NCI-H460 (cell line): ENCODE measurements at regions not wholly inside any gene's neighbourhood (a gene's known extent, or its start where the extent isn't known, plus 50 kb on each side); places are given as distances from the start of the nearest gene placed in this dataset.
"Not testable (repeated sequence)": the region's sequence is repeated elsewhere in the genome, so short reads cannot be mapped to it uniquely, and the experiment has no call there.

Experiments
- DNase-seq: peaks from one replicate; pipeline ENCODE4 v3.0.0-alpha.2; 2016; ENCODE audit warnings: low read depth; ENCODE audit errors: extremely low read depth

DNA sequence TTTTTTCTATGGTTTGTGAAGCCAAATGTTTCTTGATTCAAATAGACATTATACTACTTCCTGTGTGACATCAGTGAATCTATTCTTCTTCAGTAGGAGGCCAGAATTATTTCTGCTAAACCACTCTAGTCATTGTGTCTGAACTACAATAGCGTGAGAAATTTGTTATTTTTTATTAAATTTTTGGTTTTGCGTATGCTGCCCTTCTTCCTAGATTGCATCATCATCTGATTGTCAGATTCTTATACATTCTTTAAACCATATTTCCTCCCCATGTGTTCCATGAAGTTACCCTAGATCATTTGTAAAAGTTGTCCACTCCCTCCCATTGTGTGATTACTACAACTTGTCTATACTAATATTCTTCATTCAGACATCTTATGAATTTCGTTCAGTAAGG lies 187.8 kb upstream of the SPRY2 start:
- DNase-seq = no peak

GRCh38 chr13:80527400-80527799 lies 186.5 kb upstream of the SPRY2 start:
- no peak for DNase-seq

GRCh38 chr13:80524447-80525215 lies 183.7 kb upstream of the SPRY2 start:
- no peak for DNase-seq

GRCh38 chr13:80523134-80523533 lies 182.2 kb upstream of the SPRY2 start:
- no peak for DNase-seq

DNA sequence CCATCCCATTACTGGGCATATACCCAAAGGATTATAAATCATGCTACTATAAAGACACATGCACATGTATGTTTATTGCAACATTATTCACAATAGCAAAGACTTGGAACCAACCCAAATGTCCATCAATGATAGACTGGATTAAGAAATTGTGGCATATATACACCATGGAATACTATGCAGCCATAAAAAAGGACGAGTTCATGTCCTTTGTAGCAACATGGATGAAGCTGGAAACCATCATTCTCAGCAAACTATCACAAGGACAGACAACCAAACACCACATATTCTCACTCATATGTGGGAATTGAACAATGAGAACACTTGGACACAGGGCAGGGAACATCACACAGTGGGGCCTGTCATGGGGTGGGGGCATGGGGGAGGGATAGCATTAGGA lies 181.5 kb upstream of the SPRY2 start:
- DNase-seq = not testable (repeated sequence)

DNA sequence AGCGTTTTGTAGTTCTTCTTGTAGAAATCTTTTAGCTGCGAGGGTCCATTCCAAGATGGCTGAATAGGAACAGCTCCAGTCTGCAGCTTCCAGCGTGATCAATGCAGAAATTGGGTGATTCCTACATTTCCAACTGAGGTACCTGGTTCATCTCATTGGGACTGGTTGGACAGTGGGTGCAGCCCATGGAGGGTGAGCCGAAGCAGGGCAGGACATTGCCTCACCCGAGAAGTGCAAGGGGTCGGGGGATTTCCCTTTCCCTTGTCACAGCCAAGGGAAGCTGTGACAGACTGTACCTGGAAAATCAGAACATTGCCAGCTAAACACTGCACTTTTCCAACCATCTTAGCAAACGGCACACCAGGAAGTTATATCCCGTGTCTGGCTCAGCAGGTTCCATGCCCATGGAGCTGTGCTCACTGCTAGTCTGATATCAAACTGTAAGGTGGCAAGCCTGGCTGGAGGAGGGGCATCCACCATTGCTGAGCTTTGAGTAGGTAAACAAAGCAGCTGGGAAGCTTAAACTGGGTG lies 176.0 kb upstream of the SPRY2 start:
- DNase-seq = no peak

- no peak for DNase-seq
Measured at GRCh38 chr13:80515296-80515695, 174.4 kb upstream of the SPRY2 start.

DNA sequence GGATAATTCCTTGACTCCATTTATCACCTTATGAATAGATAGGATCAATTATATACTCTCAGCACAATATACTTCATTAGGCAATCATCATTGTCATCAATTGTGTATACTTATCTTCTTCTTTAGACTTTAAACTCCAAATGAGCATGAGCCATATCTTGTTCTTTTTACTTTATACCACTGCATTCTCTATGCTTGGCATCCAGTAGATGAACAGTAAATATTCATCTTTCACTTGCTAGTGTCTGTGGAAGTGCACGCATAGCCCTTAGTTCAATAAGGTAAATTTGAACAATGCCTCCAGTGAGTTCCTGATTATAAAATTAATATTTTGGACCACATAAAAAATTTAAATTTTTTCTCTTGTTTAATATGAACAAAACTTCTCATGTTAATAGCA lies 172.3 kb upstream of the SPRY2 start:
- DNase-seq = no peak

DNA sequence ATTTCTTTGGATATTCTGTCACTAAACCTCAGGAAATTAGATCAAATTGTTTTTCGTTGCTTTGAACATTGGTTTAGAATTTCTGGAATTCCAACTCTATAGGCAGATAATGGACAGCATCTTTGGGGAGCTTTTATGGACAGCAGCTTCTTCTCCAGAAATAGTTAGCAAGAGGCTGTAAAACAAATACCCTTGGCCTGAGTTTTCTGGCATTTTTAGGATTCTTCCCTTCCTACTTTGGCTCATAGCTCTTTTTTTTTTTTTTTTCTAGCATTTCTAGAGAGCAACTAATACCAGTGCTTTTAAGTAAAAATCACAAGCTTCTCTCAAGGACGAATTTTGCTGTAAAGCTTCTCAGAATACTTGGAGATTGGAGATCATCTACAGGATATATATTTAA lies 169.8 kb upstream of the SPRY2 start:
- no peak for DNase-seq

DNA sequence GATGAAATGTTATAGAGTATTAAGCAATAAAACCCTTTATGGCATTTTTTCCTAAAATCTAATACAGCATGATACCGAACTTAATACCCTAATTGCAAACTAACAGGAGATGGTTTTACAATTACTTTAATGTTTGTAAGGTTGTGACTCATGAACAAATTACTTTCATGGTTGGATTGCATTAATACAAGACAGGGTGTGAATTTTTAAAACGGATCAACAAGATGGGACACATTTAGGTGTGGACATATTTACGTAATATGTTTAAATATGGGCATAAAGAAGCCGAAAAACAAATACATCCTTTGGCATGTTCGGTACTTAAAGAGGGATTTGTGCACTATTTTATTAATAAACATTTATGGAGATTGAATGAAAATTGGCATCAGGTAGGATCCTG lies 168.3 kb upstream of the SPRY2 start:
- DNase-seq = no peak

GRCh38 chr13:80508031-80508430 lies 167.1 kb upstream of the SPRY2 start:
- DNase-seq = no peak

- DNase-seq = no peak
Measured at GRCh38 chr13:80504453-80504852, 163.5 kb upstream of the SPRY2 start.

GRCh38 chr13:80502359-80502758 lies 161.4 kb upstream of the SPRY2 start:
- DNase-seq = no peak

DNA sequence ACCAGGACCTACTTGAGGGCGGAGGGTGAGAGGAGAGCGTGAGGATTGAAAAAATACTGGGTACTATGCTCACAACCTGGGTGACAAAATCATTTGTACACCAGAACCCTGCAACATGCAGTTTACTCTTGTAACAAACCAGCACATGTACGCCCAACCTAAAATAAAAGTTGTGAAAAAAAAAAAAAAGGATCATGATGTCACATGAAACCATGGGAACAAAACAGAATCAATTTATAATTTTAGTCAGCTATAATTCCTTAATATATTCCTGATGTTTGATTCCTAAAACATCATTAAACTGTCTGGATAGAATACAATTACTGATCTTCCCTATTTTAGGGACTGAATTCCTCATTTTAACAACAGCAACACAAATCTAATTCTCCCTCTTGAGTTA lies 160.6 kb upstream of the SPRY2 start:
- no peak for DNase-seq

DNA sequence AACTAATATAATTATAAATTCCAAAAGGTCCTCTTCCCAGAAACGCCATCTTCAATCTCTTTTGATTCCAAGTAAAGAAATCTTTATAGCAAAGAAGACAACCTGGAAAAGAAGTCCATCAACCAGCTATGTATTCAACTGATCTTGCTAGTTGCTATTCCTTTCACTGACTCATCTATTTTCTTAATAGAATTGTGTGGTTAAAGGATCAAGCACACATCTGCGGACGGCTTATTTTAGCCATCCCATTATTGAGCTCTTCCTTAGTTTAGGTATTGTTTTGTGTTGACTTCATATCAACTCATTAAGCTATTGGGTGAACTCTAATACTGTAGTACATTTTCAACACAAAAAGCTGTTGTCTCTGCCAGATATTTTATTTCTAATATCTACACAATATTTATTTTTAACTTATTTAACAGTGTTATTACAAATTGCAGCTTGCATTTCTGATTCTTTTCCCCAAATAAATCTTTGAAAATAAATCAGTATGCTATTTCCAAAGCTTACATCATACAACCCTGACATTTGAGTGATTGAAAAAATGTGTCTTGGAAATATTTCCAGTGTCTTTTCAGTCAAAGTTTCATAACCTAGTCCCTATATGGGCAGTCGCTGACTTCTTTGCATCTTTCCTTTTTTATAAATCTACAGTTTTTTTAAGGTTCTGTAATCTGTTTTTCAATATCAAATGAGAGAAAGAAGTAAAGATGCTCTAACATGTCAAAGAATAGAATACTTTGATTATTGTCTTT lies 158.8 kb upstream of the SPRY2 start:
- DNase-seq = no peak

DNA sequence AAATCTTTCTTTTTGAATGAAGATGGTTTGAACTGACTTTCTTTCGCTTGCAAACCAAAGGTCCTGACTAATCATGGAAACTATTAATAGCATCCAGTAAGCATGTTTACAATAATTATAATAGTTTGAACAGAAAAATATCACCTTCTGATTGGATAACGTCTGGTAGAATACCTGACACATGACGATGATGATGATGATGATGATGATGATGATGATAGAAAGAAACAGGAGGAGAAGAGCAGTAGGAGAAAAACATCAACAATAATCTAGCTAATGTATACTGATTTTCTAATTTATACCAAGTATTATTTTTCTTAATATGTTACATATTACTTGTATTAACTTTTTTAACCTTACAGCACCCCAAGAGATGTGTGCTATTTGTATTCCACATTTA lies 157.5 kb upstream of the SPRY2 start:
- DNase-seq = no peak

- DNase-seq = no peak
Measured at GRCh38 chr13:80497978-80498377, 157.1 kb upstream of the SPRY2 start.

- no peak for DNase-seq
Measured at GRCh38 chr13:80497439-80497838, 156.5 kb upstream of the SPRY2 start.

GRCh38 chr13:80496721-80497397 lies 155.9 kb upstream of the SPRY2 start:
- no peak for DNase-seq

- not testable (repeated sequence) for DNase-seq
Measured at GRCh38 chr13:80490491-80490943, 149.6 kb upstream of the SPRY2 start.

GRCh38 chr13:80486402-80486801 lies 145.5 kb upstream of the SPRY2 start:
- no peak for DNase-seq
